K562 (cell line): ENCODE measurements at regions not wholly inside any gene's neighbourhood (a gene's known extent, or its start where the extent isn't known, plus 50 kb on each side); places are given as distances from the start of the nearest gene placed in this dataset.

Experiments
- ATAC-seq: fragments of 200-7000 bp; cut with Tn5 transposase; 3 replicates; pipeline ENCODE4 v1.9.1; 2020; ENCODE audit warnings: moderate library complexity
- BruUV-seq: library from RNA; stranded (reverse); fragments of 400-500 nt; replicated peaks from 2 replicates; lab custom pipeline; 2021; lab: Mats Ljungman, UMichigan
- CTCF ChIA-PET: fragments of 300-600 bp; formaldehyde crosslinking; extraction: SDS; loops from one replicate; lab custom pipeline; 2021; ENCODE audit warnings: low intra/inter-chr PET ratio; lab: Yijun Ruan, JAX
- POLR2A ChIA-PET: fragments of 300-600, 350-650 bp; sonication (Branson Sonifier 250); formaldehyde crosslinking; extraction: SDS; loops from one replicate; lab custom pipeline; 2021; ENCODE audit warnings: antibody characterized with exemption, inconsistent platforms; lab: Yijun Ruan, JAX
- DNase-seq, 4 experiments: peaks; one replicate each; pipeline versions ENCODE4 v3.0.0 to v3.0.0-alpha.2; 2011 to 2018; ENCODE audit warnings: low spot score in 3 of 4, mixed read lengths in 3 of 4; ENCODE audit errors: extremely low read depth in 1 of 4
- FAIRE-seq: peaks from 2 replicates; lab custom pipeline; 2011; peaks lifted over from hg19 to GRCh38; lab: Jason Lieb, UNC
- H2AFZ ChIP-seq: 2 replicates; pipeline ENCODE4 v1.6.0; 2011; ENCODE audit warnings: low read depth, low read length, control low read depth, inconsistent platforms
- H3K27ac ChIP-seq: fragments of 200-600 bp; 3 replicates; pipeline ENCODE4 v1.8.0; 2011; ENCODE audit warnings: low read depth, mild to moderate bottlenecking, control low read depth, inconsistent platforms, low read length, moderate library complexity, mixed read lengths; ENCODE audit errors: extremely low read depth
- H3K27me3 ChIP-seq, 2 experiments: fragments of 300-600 bp in 1 of 2; 2 replicates in 1 of 2; 3 replicates in 1 of 2; pipeline versions ENCODE4 v1.6.0 to v1.8.0; 2011; ENCODE audit warnings: inconsistent platforms in 2 of 2, low read length in 2 of 2, mild to moderate bottlenecking in 1 of 2, mixed read lengths in 1 of 2, moderate library complexity in 1 of 2; ENCODE audit not compliant: control insufficient read depth in 2 of 2, insufficient read depth in 2 of 2
- H3K36me3 ChIP-seq: fragments of 300-600 bp; 3 replicates; pipeline ENCODE4 v1.8.0; 2011; ENCODE audit warnings: mild to moderate bottlenecking, low read length, inconsistent platforms; ENCODE audit not compliant: control insufficient read depth, insufficient read depth
- H3K4me1 ChIP-seq, 2 experiments: fragments of 200-600 bp in 1 of 2; replicated peaks in 1 of 2; 2 replicates in 1 of 2; 3 replicates in 1 of 2; pipeline versions ENCODE4 v1.5.1 to v1.8.0; 2011; ENCODE audit warnings: inconsistent platforms in 2 of 2, low read length in 2 of 2, mild to moderate bottlenecking in 1 of 2, mixed read lengths in 1 of 2, moderate library complexity in 1 of 2; ENCODE audit not compliant: control insufficient read depth in 2 of 2, insufficient read depth in 2 of 2
- H3K4me2 ChIP-seq: 2 replicates; pipeline ENCODE4 v1.6.1; 2011; ENCODE audit warnings: low read length, control low read depth, inconsistent platforms, mixed read lengths; ENCODE audit not compliant: insufficient read depth
- H3K4me3 ChIP-seq: fragments of 200-600 bp; sonication (generic), shearing (Covaris generic); 2 replicates; pipeline ENCODE4 v1.5.1; 2016; ENCODE audit warnings: control low read depth, inconsistent platforms
- H3K79me2 ChIP-seq: fragments of 200-600 bp; 3 replicates; pipeline ENCODE4 v1.8.0; 2011; ENCODE audit warnings: low read length, inconsistent platforms; ENCODE audit not compliant: control insufficient read depth, insufficient read depth
- H3K9ac ChIP-seq, 2 experiments: 2 replicates each; pipeline versions ENCODE4 v1.6.0 to v1.6.1; 2011; ENCODE audit warnings: low read depth in 2 of 2, low read length in 2 of 2, control low read depth in 1 of 2, inconsistent platforms in 1 of 2, mild to moderate bottlenecking in 1 of 2, mixed read lengths in 1 of 2; ENCODE audit not compliant: insufficient read depth in 1 of 2
- H3K9me1 ChIP-seq: one replicate; pipeline ENCODE4 v1.6.0; 2011; ENCODE audit warnings: inconsistent platforms, mild to moderate bottlenecking, low read length, moderate library complexity; ENCODE audit not compliant: control insufficient read depth, insufficient read depth
- H3K9me3 ChIP-seq: replicated peaks from 2 replicates; pipeline ENCODE4 v1.5.1; 2011; ENCODE audit warnings: low read depth, low read length, inconsistent platforms; ENCODE audit not compliant: control insufficient read depth, insufficient read depth
- H4K20me1 ChIP-seq: replicated peaks from 2 replicates; pipeline ENCODE4 v1.6.1; 2011; ENCODE audit warnings: low read length, inconsistent platforms, mixed read lengths; ENCODE audit not compliant: control insufficient read depth, insufficient read depth
- BCL6 ChIP-seq: fragments of 250-450 bp; sonication (Bioruptor Pico); IDR thresholded peaks from 2 replicates; pipeline ENCODE4 v1.4.0; 2020
- DNMT1 ChIP-seq: fragments of 450-650 bp; IDR thresholded peaks from 2 replicates; pipeline ENCODE4 v1.6.1; 2016; ENCODE audit warnings: antibody characterized with exemption, mild to moderate bottlenecking
- E2F5 ChIP-seq: sonication (generic); formaldehyde crosslinking; IDR thresholded peaks from 2 replicates; pipeline ENCODE4 v1.8.0; 2022; ENCODE audit warnings: mild to moderate bottlenecking, missing genetic modification reagents
- FOXP1 ChIP-seq: sonication (generic); formaldehyde crosslinking; IDR thresholded peaks from 2 replicates; pipeline ENCODE4 v1.8.0; 2022; ENCODE audit warnings: mild to moderate bottlenecking, missing genetic modification reagents
- HES1 ChIP-seq: fragments of 450-650 bp; IDR thresholded peaks from 2 replicates; pipeline ENCODE4 v1.6.1; 2016; ENCODE audit warnings: low read depth, mild to moderate bottlenecking, moderate library complexity
- HMGN3 ChIP-seq: IDR thresholded peaks from 2 replicates; pipeline ENCODE4 v1.6.1; 2011; ENCODE audit warnings: borderline replicate concordance, low read depth, mild to moderate bottlenecking, mixed read lengths, low read length; ENCODE audit not compliant: insufficient read length; ENCODE audit errors: extremely low read depth
- MYC ChIP-seq, 2 experiments: fragments of 250-450 bp in 1 of 2; sonication (Bioruptor Pico) in 1 of 2; IDR thresholded peaks; 2 replicates each; pipeline versions ENCODE4 v1.5.1 to v1.6.1; 2012 to 2021; ENCODE audit warnings: low read depth in 2 of 2, borderline replicate concordance in 1 of 2, improper control_type of control experiment in 1 of 2, low read length in 1 of 2, mild to moderate bottlenecking in 1 of 2, moderate library complexity in 1 of 2
- NBN ChIP-seq: fragments of 450-650 bp; IDR thresholded peaks from 2 replicates; pipeline ENCODE4 v1.6.1; 2016; ENCODE audit warnings: low read depth, mild to moderate bottlenecking
- NFIX ChIP-seq: fragments of 250-450 bp; sonication (Bioruptor Pico); IDR thresholded peaks from 2 replicates; pipeline ENCODE4 v1.4.0; 2020; ENCODE audit warnings: low read depth, mild to moderate bottlenecking, moderate library complexity
- NFRKB ChIP-seq: fragments of 450-650 bp; IDR thresholded peaks from 2 replicates; pipeline ENCODE4 v1.6.1; 2016; ENCODE audit warnings: low read depth
- RFX5 ChIP-seq: IDR thresholded peaks from 2 replicates; pipeline ENCODE4 v1.6.1; 2011; ENCODE audit warnings: low read depth, mild to moderate bottlenecking, improper control_type of control experiment, low read length
- RNF2 ChIP-seq: sonication (generic); IDR thresholded peaks from 2 replicates; pipeline ENCODE4 v1.6.1; 2016
- ZNF511 ChIP-seq: sonication (generic); formaldehyde crosslinking; IDR thresholded peaks from 2 replicates; pipeline ENCODE4 v1.8.0; 2022; ENCODE audit warnings: mild to moderate bottlenecking, missing genetic modification reagents
- WGBS: fragments of 100-300 bp; shearing (Covaris generic); methylation state at CpG from one replicate; pipeline ENCODE4 v1.1.6; 2016; ENCODE audit warnings: low coverage, mixed read lengths; ENCODE audit not compliant: insufficient coverage; ENCODE audit errors: missing lambda C conversion rate; 5-methylcytosine and 5-hydroxymethylcytosine counted together
- in situ Hi-C: fragments of 300-500 bp; cut with MboI; formaldehyde crosslinking; loops from 4 replicates; pipeline ENCODE4 v1.15.0; 2018; ENCODE audit warnings: inconsistent platforms, mixed read lengths
- intact Hi-C: fragments of 100-400 bp; cut with micrococcal nuclease; formaldehyde crosslinking; loops from 2 replicates; pipeline ENCODE4 v1.14.2; 2022
- TF ChIP-seq, protein P1 (sequence below), 2 experiments: fragments of 200-800 bp in 1 of 2; sonication (Bioruptor generic) in 1 of 2; sonication (generic) in 1 of 2; formaldehyde crosslinking in 1 of 2; IDR thresholded peaks in 1 of 2; conservative IDR thresholded peaks in 1 of 2; 2 replicates each; pipeline versions ENCODE4 v1.5.0 to v1.6.1; 2016 to 2020; ENCODE audit warnings: missing compliant biosample characterization in 1 of 2, missing genetic modification characterization in 1 of 2, missing genetic modification reagents in 1 of 2

- no peak for DNase-seq
- H3K4me1 ChIP-seq, result no peaks in the 10 kb centered on the region
- in situ Hi-C loops, result no loop called here
- H3K79me2 ChIP-seq, result no peaks in the 10 kb centered on the region
- no peak overlapping the region for H2AFZ ChIP-seq
- ATAC-seq, result no peak
- no peaks in the 10 kb centered on the region for H3K36me3 ChIP-seq
- H3K27me3 ChIP-seq, result no peaks in the 10 kb centered on the region
- intact Hi-C loops, result no loop called here
- ChIA-PET CTCF (no interaction called here), POLR2A (no interaction called here)
- FAIRE-seq, result no peak
- H3K27ac ChIP-seq, result no peak overlapping the region
- no peak overlapping the region for H3K4me2 ChIP-seq
- no peaks in the 10 kb centered on the region for H3K9me1 ChIP-seq
- TF ChIP-seq E2F5 (CRISPR knock-in tag) (no peak), ZNF511 (CRISPR knock-in tag) (no peak), FOXP1 (CRISPR knock-in tag) (no peak), RNF2 (no peak), RFX5 (no peak), NBN (no peak), DNMT1 (no peak), NFIX (CRISPR knock-in tag) (no peak), BCL6 (no peak), NFRKB (no peak), HES1 (no peak), HMGN3 (no peak), MYC (IDR thresholded peaks at IDR 0.05; ENCODE audit: low read depth, low read length) (no peak), MYC (CRISPR knock-in tag; IDR thresholded peaks at IDR 0.05; ENCODE audit: borderline replicate concordance, low read depth) (no peak)
- TF ChIP-seq, protein P1, sequence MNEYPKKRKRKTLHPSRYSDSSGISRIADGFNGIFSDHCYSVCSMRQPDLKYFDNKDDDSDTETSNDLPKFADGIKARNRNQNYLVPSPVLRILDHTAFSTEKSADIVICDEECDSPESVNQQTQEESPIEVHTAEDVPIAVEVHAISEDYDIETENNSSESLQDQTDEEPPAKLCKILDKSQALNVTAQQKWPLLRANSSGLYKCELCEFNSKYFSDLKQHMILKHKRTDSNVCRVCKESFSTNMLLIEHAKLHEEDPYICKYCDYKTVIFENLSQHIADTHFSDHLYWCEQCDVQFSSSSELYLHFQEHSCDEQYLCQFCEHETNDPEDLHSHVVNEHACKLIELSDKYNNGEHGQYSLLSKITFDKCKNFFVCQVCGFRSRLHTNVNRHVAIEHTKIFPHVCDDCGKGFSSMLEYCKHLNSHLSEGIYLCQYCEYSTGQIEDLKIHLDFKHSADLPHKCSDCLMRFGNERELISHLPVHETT (CRISPR knock-in tag; conservative IDR thresholded peaks at IDR 0.05 in 1 of 2, IDR thresholded peaks at IDR 0.05 in 1 of 2), result no peak
- no peak overlapping the region for H3K9ac ChIP-seq
- no peaks in the 10 kb centered on the region; the same call in 1 of the 2 replicates for H3K9me3 ChIP-seq
- no TSS peak for BruUV-seq
- WGBS, result 0% methylated on average over 1 of the region's 1 CpG
- H3K4me3 ChIP-seq, result no peak overlapping the region
- H4K20me1 ChIP-seq, result no peaks in the 10 kb centered on the region
Observed at GRCh38 chr5:25160891-25161290, 516.1 kb upstream of the CDH10 start.
